Transverse colon (tissue), 4 donors: ENCODE measurements at regions not wholly inside any gene's neighbourhood (a gene's known extent, or its start where the extent isn't known, plus 50 kb on each side); places are given as distances from the start of the nearest gene placed in this dataset.

Experiments
- EP300 ChIP-seq: sonication (generic); formaldehyde crosslinking; IDR thresholded peaks from one replicate; pipeline ENCODE4 v1.6.1; 2017; ENCODE audit warnings: antibody characterized with exemption, low read depth
- POLR2A ChIP-seq: fragments of 450-650 bp; IDR thresholded peaks from one replicate; pipeline ENCODE4 v1.6.1; 2016; ENCODE audit warnings: antibody characterized with exemption, mild to moderate bottlenecking, moderate library complexity
- POLR2AphosphoS5 ChIP-seq, 3 donors: sonication (generic); formaldehyde crosslinking; IDR thresholded peaks; one replicate each; pipeline ENCODE4 v1.6.1; 2016; ENCODE audit warnings: antibody characterized with exemption in 3 of 3
- TF ChIP-seq, protein P1 (sequence below), 5 experiments: fragments of 200-600 bp in 3 of 5; fragments of 450-650 bp in 2 of 5; sonication (generic) in 3 of 5; IDR thresholded peaks; 1 replicate in 2 of 5; 2 replicates in 3 of 5; pipeline ENCODE4 v1.5.1; 2016 to 2017; ENCODE audit warnings: antibody characterized with exemption in 5 of 5, inconsistent platforms in 3 of 5, mild to moderate bottlenecking in 2 of 5, moderate library complexity in 1 of 5

GRCh38 chr5:123795688-123796087, 283.7 kb downstream of the CSNK1G3 start:
- TF ChIP-seq EP300 (no peak), POLR2A (no peak), POLR2AphosphoS5 (IDR thresholded peaks at IDR 0.05) (no peak)
- TF ChIP-seq, protein P1, sequence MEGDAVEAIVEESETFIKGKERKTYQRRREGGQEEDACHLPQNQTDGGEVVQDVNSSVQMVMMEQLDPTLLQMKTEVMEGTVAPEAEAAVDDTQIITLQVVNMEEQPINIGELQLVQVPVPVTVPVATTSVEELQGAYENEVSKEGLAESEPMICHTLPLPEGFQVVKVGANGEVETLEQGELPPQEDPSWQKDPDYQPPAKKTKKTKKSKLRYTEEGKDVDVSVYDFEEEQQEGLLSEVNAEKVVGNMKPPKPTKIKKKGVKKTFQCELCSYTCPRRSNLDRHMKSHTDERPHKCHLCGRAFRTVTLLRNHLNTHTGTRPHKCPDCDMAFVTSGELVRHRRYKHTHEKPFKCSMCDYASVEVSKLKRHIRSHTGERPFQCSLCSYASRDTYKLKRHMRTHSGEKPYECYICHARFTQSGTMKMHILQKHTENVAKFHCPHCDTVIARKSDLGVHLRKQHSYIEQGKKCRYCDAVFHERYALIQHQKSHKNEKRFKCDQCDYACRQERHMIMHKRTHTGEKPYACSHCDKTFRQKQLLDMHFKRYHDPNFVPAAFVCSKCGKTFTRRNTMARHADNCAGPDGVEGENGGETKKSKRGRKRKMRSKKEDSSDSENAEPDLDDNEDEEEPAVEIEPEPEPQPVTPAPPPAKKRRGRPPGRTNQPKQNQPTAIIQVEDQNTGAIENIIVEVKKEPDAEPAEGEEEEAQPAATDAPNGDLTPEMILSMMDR (IDR thresholded peaks at IDR 0.05) = no peak
